ENCODE measurements at regions not wholly inside any gene's neighbourhood (a gene's known extent, or its start where the extent isn't known, plus 50 kb on each side); places are given as distances from the start of the nearest gene placed in this dataset.
"Not testable (repeated sequence)": the region's sequence is repeated elsewhere in the genome, so short reads cannot be mapped to it uniquely, and the experiment has no call there.

- TF ChIP-seq CTCF, POLR2A (IDR thresholded peaks at IDR 0.05): not testable (repeated sequence)
These were observed 225.6 kb upstream of the DUSP10 start for GRCh38 chr1:221967538-221967937.
